ENCODE measurements at regions not wholly inside any gene's neighbourhood (a gene's known extent, or its start where the extent isn't known, plus 50 kb on each side); places are given as distances from the start of the nearest gene placed in this dataset.

- no peak for ATAC-seq (ENCODE audit: insufficient number of reproducible peaks, low FRiP score, low read depth)
- no peaks in the 10 kb centered on the region for H3K9me3 ChIP-seq
- no peak for DNase-seq (ENCODE audit: low spot score)
- H3K36me3 ChIP-seq: no peaks in the 10 kb centered on the region
- H3K27ac ChIP-seq: no peak overlapping the region
- H3K27me3 ChIP-seq (replicated peaks; ENCODE audit: insufficient read depth): no peaks in the 10 kb centered on the region
- H3K4me3 ChIP-seq: no peak overlapping the region
- TF ChIP-seq CTCF (IDR thresholded peaks at IDR 0.05): no peak
- H3K4me1 ChIP-seq (ENCODE audit: control insufficient read depth in 1 of 2, low read depth in 2 of 2): no peaks in the 10 kb centered on the region
Observed at GRCh38 chr4:19366916-19367315, 884.8 kb upstream of the SLIT2 start.

- no peak overlapping the region for H3K4me3 ChIP-seq
- ATAC-seq (ENCODE audit: insufficient number of reproducible peaks, low FRiP score, low read depth) (no peak), DNase-seq (ENCODE audit: low spot score) (no peak)
- no peaks in the 10 kb centered on the region for H3K27me3 ChIP-seq (replicated peaks; ENCODE audit: insufficient read depth)
- TF ChIP-seq CTCF (IDR thresholded peaks at IDR 0.05): no peak
- H3K27ac ChIP-seq: no peak overlapping the region
- H3K36me3 ChIP-seq: no peaks in the 10 kb centered on the region
- no peaks in the 10 kb centered on the region for H3K9me3 ChIP-seq
- H3K4me1 ChIP-seq (ENCODE audit: control insufficient read depth in 1 of 2, low read depth in 2 of 2): no peaks in the 10 kb centered on the region
Observed at GRCh38 chr4:19358015-19358414, 893.7 kb upstream of the SLIT2 start.

GRCh38 chr4:19349416-19349815, 902.3 kb upstream of the SLIT2 start:
- H3K4me1 ChIP-seq (ENCODE audit: control insufficient read depth in 1 of 2, low read depth in 2 of 2): no peaks in the 10 kb centered on the region
- DNase-seq (ENCODE audit: low spot score) (no peak), ATAC-seq (ENCODE audit: insufficient number of reproducible peaks, low FRiP score, low read depth) (no peak)
- no peaks in the 10 kb centered on the region for H3K9me3 ChIP-seq
- H3K27ac ChIP-seq: no peak overlapping the region
- H3K36me3 ChIP-seq: no peaks in the 10 kb centered on the region
- no peak for TF ChIP-seq CTCF (IDR thresholded peaks at IDR 0.05)
- no peak overlapping the region for H3K4me3 ChIP-seq
- H3K27me3 ChIP-seq (replicated peaks; ENCODE audit: insufficient read depth): no peaks in the 10 kb centered on the region

GRCh38 chr4:19348746-19349145, 903.0 kb upstream of the SLIT2 start:
- H3K27me3 ChIP-seq (replicated peaks; ENCODE audit: insufficient read depth): no peaks in the 10 kb centered on the region
- no peak overlapping the region for H3K27ac ChIP-seq
- no peaks in the 10 kb centered on the region for H3K36me3 ChIP-seq
- H3K4me1 ChIP-seq (ENCODE audit: control insufficient read depth in 1 of 2, low read depth in 2 of 2): no peaks in the 10 kb centered on the region
- no peak for TF ChIP-seq CTCF (IDR thresholded peaks at IDR 0.05)
- DNase-seq (ENCODE audit: low spot score) (no peak), ATAC-seq (ENCODE audit: insufficient number of reproducible peaks, low FRiP score, low read depth) (no peak)
- no peaks in the 10 kb centered on the region for H3K9me3 ChIP-seq
- no peak overlapping the region for H3K4me3 ChIP-seq

GRCh38 chr4:19346636-19347035, 905.1 kb upstream of the SLIT2 start:
- no peak for ATAC-seq (ENCODE audit: insufficient number of reproducible peaks, low FRiP score, low read depth)
- no peak for TF ChIP-seq CTCF (IDR thresholded peaks at IDR 0.05)
- no peak overlapping the region for H3K4me3 ChIP-seq
- no peaks in the 10 kb centered on the region for H3K36me3 ChIP-seq
- no peaks in the 10 kb centered on the region for H3K27me3 ChIP-seq (replicated peaks; ENCODE audit: insufficient read depth)
- no peak for DNase-seq (ENCODE audit: low spot score)
- H3K4me1 ChIP-seq (ENCODE audit: control insufficient read depth in 1 of 2, low read depth in 2 of 2): no peaks in the 10 kb centered on the region
- no peak overlapping the region for H3K27ac ChIP-seq
- no peaks in the 10 kb centered on the region for H3K9me3 ChIP-seq
